Activated effector memory CD4-positive, alpha-beta T cell treated with anti-CD3 and anti-CD28 coated beads, Interleukin-2, amount 50 U/mL, for 16 hours (primary cell): ENCODE measurements at regions not wholly inside any gene's neighbourhood (a gene's known extent, or its start where the extent isn't known, plus 50 kb on each side); places are given as distances from the start of the nearest gene placed in this dataset.

Experiments used
- DNase-seq: peaks from one replicate; pipeline ENCODE4 v3.0.0-alpha.2; 2020

DNA sequence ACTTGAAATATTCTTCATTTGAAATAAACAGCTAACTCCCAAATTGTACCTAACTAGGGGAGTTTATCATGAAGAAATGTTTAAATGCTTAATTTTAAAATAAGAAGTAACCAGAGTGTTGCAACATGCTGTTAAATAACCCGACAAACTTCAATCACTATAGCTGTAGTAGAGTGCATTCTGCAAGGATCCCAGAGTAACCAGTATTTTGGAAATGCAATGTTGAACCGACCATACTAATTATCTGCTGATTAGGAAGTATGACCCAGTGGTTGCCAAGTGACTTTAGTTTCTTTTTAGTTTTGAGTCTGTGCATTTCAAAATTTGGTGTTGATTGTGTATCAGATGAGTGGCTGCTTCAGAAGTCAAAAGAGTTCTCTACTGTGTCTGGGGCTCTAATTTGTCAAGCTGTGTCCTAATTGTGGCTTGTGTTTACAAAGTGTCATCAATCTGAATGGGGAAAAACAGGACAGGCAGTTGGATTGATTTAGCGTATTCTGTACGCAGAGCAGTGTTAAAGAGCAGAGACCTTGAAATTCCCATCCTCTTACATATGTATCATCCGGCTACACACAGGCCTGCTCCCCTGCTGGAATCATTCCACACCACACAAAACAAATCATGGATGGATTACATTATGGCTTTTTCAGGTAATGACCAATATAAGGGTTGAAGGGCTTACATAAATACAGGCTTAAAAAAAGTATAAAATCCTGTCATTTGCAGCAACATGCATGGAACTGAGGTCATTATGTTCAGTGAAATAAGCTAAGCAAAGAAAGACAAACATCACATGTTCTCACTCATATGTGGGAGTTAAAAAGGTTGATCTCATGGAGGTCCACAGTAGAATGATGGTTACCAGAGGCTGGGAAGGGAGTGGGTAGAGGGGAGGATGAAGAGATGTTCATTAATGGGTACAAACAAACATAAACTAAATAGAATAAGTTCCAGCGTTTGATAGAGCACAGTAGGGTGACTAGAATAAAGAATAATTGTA lies 351.5 kb downstream of the KLF12 start:
- no peak for DNase-seq

DNA sequence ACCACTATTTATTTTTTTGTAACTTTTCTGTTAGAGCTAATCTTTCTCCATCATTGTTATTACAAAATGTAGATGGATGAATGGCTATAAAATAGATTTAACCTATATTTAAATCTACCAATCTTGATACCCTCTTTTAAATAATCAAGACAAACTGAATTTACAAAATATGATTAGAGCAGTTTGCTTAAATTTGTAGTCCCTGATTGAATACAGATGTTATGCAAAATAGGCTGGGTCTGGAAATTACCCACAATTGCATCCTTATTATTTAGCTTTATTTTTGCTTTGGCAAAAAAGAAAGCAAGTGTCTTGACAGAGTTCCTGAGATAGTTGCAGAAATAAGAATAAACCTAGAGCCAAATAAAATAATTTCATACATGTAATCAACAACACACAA lies 352.8 kb downstream of the KLF12 start:
- no peak for DNase-seq

DNA sequence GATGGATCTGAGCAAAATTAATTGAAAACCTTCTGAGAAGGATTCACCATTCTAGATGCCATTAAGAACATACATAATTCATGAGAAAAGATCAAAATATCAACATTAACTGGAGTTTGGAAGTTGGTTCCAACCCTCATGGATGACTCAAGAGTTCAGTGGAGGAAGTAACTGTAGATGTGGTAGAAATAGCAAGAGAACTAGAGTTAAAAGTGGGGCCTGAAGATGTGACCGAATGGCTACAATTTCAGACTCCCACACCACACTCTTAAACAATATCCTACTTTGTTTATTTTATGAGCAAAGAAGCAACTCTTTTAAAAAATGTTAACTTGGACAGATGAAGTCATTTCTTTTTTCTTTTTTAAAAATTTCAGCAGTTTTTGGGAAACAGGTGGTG lies 354.3 kb downstream of the KLF12 start:
- DNase-seq: no peak

DNA sequence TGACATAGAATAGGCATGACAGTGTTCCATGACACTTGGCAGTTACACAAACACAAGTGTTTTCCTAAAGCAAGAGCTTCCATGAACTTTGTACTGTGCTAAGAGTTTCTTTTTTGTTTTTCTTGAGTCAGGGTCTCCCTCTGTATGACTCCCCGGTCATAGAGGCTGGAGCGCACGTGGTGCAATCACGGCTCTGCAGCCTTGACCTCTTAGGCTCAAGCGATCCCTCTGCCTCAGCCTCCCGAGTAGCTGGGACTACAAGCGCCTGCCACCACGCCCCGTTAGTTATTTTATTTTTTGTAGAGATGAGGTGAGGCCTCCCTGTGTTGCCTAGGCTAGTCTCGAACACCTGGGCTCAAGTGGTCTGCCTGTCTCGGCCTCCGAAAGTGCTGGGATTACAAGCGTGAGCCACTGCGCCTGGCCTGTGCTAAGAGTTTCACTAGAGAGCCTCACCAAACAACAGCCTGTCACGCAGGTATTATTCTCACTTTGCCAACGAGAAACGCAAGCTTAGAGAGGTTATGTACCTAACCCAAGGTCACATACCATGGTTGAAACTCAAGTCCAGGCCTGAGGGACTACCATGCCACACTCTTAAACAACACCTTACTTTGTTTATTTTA lies 355.9 kb downstream of the KLF12 start:
- no peak for DNase-seq

DNA sequence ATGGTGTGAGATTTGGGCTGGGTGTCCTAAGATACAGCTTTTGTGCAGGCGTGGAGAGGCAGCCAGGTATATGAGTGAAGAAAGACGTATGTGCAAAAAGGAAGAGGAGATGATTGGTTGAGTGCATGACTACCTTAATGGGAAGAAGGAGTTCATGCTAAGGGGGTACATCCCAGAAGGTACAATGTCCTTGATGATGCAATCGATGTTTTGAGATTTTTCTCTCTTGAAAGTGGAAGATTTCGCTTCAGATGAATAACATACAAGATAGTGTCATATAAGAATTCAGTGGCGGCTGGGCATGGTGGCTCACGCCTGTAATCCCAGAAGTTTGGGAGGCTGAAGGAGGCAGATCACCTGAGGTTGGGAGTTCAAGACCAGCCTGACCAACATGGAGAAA lies 357.1 kb downstream of the KLF12 start:
- no peak for DNase-seq

DNA sequence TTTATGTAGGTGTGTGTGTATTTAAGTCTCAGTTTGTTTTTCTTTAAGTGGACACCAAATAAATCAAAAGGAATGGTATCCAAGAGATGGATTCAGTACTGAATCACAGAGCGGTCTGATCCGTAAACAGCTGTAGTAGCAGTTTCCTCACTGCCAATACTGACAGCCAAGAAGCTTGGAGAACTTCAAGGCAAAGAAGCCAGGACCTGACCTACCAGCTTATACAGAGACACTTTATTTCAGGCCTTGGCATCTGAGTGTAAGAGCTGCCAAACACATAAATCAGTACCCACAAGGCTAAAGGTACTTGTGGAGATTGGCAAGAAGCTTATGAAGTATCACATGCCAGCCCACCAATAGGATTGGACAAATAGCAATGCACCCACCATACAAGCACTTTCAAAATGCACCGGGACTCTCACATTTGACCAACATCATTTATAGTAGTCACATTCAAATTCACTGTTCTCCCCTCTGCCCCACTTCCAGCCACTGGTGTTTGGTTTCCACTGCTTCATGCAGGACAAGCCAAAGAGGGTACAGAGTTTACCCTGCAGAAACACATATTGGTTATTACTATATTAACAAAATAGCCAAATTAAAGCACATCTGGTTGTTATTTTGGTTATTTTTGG lies 357.9 kb downstream of the KLF12 start:
- DNase-seq: no peak

DNA sequence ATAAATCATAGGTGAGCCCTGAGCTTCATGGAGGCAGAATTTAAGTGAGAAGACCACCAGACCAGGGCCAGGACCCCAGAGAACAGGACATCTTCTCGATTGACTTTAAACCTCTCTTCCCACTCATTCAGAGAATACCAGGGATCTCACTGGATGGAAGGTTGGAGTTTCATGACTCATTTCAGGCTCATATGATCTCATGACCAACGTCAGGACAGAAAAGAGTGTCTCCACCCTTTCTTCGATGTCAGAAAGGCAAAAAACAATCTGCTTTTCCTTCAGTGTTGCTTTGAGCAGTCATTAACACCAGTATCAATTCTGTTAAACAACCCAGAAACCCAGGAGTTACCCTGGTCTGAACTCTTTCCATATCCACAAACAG lies 361.0 kb downstream of the KLF12 start:
- no peak for DNase-seq

DNA sequence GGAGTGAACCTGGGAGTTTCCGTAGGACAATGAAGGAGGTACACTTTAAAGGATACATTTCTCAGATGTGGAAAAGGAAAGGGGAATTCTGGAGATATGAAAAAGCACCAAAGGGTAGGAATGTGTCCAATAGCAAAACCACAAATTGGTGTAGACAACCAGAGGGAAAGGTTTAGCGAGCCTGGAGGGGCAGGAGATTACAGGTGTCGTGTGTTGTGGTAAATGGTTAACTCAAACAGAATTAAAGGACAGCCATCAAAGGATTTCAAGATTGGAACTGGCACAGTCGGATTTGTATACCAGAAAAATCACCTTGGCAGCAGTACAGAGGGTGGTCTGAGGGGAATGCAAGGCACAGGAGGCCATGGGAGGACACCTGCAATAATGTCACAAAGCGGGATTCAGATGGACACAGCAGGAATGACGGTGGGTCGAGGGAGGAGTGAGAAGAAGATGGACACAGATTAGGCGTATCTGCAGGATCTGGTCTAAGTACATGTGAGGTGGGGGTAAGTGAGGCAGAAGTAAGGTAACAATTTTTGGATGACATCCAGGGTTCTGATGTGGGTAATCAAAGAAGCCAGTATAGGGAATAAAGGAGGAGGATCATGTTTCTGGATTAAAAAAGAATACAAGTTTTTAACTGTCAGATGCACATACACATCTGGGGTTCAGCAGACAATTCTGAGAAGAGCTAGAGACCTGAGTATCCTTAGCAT lies 361.6 kb downstream of the KLF12 start:
- DNase-seq: no peak

DNA sequence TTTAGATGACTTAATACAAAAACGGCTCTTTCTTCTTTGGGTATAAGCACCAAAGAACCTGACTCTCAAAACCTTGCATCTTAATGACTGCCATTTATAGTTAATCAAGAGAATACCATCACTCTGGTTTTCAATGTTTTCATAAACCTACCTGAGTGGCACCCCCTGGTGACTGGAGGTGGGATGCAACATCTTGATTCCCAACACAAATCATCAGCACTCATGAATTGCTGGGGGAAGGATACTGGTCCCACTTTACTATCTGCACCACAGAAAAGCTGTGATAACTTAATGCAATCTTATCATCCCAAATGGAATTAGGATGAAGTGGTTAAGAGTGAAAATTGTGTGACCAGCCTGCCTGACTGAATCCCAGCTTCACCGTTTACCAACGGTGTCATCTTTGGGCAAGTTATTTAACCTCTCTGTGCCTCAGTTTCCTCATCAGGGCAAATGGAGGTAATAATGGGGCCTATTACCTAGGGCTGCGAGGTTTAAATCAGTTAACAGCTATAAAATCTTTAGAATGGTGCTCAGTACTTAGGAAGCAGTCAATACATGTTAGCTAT lies 366.4 kb downstream of the KLF12 start:
- peak; percentile 75 for DNase-seq

DNA sequence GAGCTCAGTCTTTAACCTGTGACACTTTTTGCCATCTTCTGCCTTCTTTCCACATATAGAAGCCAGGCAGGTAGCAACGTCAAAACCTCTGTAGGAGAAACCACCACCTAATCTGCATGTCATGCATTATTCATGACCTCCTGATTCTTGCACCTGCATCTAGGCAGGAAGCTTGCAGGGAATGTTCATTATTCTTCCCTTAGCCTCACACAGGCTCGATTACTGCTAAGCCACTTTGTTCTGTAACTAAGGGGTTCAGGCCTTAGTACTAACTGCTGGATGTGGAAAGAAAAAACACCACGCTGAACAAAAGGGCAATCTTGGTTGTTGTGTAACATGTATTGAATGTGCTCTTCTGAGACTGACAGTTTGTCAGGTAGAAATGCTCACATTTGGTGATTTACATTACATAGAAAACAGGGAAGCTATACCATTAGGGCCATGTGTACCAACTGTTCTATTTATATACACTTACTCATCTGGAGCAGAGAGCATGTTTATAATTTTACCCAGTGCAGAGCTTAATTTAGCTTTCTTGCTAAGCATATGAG lies 366.9 kb downstream of the KLF12 start:
- DNase-seq: no peak

DNA sequence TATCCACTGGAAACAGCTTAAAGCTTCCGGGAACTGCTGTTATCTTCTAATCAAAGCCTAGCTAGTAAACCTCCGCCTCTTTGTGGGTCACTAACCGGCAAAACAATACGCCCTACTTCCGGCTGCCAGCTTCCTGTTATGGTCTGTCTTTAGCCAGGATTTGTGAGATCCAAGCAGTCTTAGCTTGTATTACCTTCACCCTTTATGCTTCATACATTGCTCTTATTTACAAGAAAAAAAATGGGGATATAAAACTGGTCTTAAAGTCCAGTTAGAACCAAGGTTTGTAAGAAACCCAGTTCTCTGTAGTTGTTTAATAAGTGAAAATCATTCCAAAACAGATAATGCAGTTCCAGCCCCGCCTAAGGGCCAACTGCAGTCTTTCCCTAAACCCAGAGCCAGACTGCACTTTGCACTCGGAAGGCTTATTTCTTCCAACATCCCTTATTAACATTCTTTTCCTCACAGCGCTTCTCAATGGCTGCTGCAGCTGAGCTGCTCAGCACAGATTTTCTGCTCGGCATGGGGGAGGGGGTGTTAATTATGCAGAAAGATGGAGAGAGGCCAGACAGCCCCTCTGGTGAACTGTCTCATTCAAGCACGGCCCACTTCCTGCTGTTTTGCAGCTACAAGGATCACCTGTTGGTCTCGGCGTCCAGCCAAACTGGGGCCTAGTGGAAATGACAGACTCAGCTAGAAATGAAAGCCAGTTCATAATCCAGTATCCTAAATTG lies 368.4 kb downstream of the KLF12 start:
- peak; percentile 86 for DNase-seq

DNA sequence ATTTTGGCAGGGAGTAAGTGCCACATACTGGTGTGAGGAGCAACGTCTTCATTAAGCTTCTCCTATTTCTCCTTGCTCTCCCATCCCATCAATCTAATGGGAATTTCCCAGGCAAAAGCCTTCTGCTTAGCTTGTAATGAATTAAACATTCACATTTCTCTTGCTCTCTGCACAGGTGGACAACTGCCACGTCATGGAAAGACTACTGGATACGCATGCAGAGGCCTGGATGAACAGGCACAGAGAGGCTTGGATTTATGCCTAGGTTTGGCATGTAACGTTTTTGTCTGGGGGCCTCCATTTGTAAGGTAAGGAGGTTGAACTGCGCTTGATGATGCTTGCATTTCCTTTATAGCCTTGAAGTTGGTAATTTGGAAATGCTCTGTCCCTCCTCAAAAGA lies 374.8 kb downstream of the KLF12 start:
- DNase-seq: no peak

DNA sequence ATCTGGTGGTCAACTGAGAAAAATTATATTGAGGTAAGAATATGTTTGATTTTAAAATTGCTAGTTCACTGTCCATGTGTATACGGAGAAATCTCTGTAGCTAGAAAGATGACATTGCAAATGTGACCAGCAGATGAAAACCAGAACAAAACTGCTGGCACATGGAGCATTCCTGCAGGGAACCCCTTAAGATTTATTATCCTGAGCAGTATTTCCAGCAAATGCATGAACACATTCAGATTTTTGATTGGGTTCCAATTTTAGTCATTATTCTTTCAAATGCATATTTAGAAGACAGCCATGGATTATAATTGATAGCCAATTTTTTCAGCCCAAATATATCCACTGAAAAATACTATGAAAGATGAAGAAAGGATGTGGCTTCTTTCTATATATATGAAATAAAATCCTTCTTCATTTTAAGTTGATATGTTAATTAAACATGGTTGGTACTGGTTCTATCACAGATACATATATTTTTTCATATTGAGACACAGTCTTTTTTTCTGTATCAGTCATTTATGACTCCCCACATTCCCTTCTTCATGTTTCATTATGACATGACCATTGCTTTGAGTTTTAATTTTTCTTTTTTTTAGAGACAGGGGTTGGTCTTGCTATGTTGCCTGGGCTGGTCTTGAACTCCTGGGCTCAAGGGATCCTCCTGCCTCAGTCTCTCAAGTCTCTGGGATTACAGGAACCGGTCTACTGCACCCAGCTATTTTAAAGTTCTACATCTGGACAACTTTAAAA lies 376.5 kb downstream of the KLF12 start:
- DNase-seq: no peak

DNA sequence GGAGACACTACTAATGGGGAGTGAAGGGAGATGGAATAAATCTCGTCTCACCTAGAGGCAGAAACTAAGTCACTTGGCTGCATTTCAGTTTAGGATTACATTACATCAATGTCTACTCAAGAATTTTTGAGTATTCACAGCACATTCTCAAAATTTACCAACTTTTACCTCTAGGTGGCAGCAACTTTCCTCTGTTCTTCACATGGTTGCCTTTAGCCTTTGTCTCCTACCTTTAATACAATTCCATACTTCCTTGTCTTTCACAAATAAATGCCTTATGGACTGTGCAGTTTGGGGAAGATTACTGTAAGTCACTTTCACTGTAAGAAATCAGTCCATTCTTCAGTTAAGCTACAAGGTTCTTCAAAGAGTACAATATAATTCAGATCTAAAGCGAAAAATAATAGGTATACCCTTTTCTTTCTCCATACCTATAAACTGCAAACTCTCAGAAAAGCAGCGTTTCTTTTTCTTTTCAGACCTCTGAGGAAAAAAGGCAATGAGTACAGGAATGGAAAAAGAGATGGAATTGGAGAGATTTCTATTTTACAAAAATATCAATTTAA lies 379.4 kb downstream of the KLF12 start:
- no peak for DNase-seq

DNA sequence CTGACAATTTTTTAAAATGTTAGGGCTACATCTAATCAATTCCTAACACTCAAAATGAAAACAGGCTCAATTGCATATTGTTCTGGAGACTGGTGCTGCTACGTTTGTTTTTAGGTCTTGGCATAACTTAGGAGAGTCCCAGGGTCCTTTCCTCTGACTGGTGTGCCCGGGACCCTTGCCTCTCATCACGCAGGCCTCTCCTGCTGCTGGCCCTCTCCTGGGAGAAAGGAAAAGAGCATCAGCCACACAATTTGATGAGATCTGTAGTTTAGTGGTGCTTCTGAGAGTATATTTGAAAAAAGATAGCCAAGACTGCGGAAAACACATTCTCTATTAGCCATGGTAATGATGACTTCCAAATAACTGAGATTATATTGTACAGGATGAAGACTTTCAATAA lies 380.0 kb downstream of the KLF12 start:
- no peak for DNase-seq

DNA sequence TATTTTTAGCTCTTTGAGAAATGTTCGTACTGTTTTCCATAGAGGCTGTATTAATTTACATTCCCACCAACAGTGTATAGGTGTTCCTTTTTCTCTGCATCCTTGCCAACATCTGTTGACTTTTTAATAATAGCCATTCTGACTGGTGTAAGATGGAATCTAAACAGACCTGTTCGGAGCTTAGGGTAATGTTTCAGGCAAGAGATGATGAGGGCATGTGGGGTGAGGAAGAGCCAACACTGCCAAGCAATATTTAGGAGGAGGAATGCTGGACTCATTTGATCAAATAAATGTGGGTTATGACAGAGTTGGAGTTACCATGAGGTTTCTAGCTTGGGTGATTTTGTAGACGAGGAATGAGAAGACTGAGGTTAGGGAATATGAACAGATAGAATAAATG lies 382.9 kb downstream of the KLF12 start:
- no peak for DNase-seq

DNA sequence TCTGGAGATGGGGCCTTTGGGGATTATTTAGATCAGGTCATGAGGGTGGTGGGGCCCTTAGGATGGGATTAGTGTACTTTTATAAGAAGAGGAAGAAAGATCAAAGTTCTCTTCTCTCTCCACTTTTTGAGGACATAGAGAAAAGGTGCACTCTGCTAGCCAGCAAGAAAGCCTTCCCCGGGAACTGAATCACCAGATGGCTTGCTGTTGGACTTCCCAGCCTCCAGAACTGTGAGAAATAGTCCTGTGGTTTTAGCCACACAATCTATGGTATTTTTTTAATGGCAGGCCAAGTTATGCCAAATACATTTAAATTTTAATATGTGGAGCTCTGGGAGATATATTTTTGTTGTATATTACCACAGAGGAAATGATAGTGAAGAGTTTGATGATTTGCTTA lies 385.8 kb downstream of the KLF12 start:
- no peak for DNase-seq

DNA sequence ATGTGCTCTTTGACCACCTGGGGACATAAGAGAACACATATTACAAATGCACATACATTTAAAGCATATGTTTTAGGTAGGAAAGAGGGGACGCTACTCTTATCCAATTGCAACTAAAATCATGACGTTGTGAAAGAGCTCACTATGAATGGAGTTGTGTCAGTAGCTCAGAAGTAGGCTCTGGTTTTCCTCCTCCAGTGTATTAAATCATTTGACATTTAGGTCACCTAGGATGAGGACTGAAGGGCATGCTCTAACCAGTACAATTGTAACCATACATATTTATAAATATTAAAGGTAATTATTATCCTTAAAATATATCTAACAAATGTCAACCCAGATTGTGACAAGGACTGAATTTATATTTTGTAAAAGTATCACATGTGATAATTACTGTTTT lies 389.0 kb downstream of the KLF12 start:
- no peak for DNase-seq

DNA sequence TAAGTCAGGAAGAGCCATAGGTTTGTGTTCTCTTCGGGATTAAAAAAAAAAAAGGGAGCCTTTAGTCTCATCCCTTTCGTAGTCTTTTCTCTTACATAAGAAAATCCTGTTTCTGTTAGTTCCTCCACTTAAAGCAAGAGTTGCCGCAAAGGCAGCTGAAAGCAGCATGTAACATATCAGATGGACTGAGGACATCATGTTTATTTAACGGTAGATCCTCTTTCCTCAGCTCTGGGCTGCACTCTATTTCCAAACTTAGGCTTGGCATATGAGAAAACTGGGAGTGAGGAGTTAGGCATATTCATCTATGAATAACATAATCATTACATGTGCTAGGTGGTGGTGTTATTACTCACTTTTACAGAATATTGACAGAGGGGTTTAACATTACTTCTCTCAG lies 391.2 kb downstream of the KLF12 start:
- DNase-seq: no peak

DNA sequence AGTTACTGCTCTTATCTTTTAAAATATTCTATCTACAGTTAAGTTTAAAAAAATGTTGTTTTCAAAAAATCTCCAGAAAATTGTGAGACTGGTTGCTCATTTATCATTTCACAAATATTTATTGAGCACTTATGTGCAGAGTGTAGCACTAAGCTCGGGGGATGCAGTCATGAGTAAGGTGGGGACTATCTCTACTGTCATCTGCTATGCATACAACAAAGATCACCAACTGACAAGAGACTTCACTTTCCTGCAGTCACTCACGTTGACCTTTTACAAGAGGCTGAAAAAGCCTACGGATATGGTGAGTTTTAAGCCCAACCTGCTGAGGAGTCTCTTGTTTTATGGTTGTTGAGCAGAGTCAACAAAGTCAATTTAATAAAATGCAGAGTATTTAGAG lies 392.5 kb downstream of the KLF12 start:
- no peak for DNase-seq

DNA sequence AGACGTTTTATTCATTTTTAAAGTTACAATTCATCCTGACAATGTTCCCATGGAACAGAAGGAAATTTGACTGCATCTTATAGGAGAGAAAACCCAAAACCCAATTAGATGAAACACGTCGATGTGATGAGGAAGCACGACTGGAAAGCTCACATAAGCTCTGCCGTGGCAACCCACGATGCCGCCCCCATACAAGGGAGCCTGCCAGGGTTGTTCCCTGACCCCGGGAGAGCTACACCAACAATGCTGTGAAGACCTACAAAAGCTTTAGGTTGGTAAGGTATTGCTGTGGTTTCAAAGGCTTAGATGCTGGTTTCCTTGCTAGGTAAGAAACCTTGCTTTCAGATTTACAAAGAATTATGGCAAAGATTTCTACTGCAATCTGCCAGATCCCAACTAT lies 393.1 kb downstream of the KLF12 start:
- DNase-seq: no peak
